ENCODE measurements at regions not wholly inside any gene's neighbourhood (a gene's known extent, or its start where the extent isn't known, plus 50 kb on each side); places are given as distances from the start of the nearest gene placed in this dataset.

- TF ChIP-seq, protein P1, sequence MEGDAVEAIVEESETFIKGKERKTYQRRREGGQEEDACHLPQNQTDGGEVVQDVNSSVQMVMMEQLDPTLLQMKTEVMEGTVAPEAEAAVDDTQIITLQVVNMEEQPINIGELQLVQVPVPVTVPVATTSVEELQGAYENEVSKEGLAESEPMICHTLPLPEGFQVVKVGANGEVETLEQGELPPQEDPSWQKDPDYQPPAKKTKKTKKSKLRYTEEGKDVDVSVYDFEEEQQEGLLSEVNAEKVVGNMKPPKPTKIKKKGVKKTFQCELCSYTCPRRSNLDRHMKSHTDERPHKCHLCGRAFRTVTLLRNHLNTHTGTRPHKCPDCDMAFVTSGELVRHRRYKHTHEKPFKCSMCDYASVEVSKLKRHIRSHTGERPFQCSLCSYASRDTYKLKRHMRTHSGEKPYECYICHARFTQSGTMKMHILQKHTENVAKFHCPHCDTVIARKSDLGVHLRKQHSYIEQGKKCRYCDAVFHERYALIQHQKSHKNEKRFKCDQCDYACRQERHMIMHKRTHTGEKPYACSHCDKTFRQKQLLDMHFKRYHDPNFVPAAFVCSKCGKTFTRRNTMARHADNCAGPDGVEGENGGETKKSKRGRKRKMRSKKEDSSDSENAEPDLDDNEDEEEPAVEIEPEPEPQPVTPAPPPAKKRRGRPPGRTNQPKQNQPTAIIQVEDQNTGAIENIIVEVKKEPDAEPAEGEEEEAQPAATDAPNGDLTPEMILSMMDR (conservative IDR thresholded peaks at IDR 0.05; ENCODE audit: low read depth, low read length) = no peak
- no peak for TF ChIP-seq EZH2 (IDR thresholded peaks at IDR 0.05; ENCODE audit: borderline replicate concordance, low read depth, low read length, poor library complexity, severe bottlenecking)
Measured at GRCh38 chr6:165890404-165890735, 227.3 kb upstream of the PDE10A start.

Data from A673 (cell line).